Neural crest cell (in vitro differentiated cells): ENCODE measurements at regions not wholly inside any gene's neighbourhood (a gene's known extent, or its start where the extent isn't known, plus 50 kb on each side); places are given as distances from the start of the nearest gene placed in this dataset.

Experiments
- DNase-seq: peaks from one replicate; pipeline ENCODE4 v3.0.0; 2021; ENCODE audit warnings: low read depth, mixed read lengths, low spot score
- H3K27ac Mint-ChIP-seq: one replicate; pipeline ENCODE4 v1.8.0; 2021; ENCODE audit warnings: mild to moderate bottlenecking, mixed read lengths; ENCODE audit not compliant: unreplicated experiment
- H3K27me3 Mint-ChIP-seq: 2 replicates; pipeline ENCODE4 v1.8.0; 2021; ENCODE audit warnings: low read depth, mild to moderate bottlenecking, mixed read lengths
- H3K36me3 Mint-ChIP-seq: 2 replicates; pipeline ENCODE4 v1.8.0; 2021; ENCODE audit warnings: low read depth, mild to moderate bottlenecking, mixed read lengths
- H3K4me1 Mint-ChIP-seq: 2 replicates; pipeline ENCODE4 v1.8.0; 2021; ENCODE audit warnings: mixed read lengths
- H3K4me3 Mint-ChIP-seq: one replicate; pipeline ENCODE4 v1.8.0; 2021; ENCODE audit warnings: mild to moderate bottlenecking, mixed read lengths
- H3K9me3 Mint-ChIP-seq: 2 replicates; pipeline ENCODE4 v1.8.0; 2021; ENCODE audit warnings: mixed read lengths
- CTCF ChIP-seq: fragments of 200-600 bp; sonication (generic); conservative IDR thresholded peaks from 2 replicates; pipeline ENCODE4 v1.5.0; 2021; ENCODE audit warnings: antibody characterized with exemption, mild to moderate bottlenecking

DNA sequence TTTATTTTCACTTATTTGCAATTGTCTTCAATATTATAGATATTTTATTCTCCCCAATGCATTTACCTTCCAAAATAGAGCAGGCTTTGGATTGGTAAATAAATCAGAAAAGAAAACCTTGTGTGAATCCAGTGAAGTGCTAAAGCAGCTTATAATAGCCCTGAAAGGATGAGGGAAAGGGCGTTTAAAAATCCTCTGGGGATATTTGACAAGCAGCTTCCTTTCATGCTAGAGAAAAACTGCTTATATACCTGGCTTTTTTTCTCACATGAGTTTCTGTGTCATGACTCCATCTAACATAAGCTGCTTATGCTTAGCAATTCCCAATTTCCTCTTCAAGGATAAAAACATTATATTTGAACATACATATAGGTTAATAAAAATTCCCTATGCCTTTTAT lies 221.6 kb upstream of the SEMA3E start:
- Mint-ChIP-seq H3K27ac (no peak overlapping the region), H3K36me3 (no peaks in the 10 kb centered on the region), H3K4me3 (no peak overlapping the region), H3K27me3 (no peaks in the 10 kb centered on the region), H3K4me1 (no peaks in the 10 kb centered on the region), H3K9me3 (no peaks in the 10 kb centered on the region)
- TF ChIP-seq CTCF = no peak
- DNase-seq = no peak

- no peaks in the 10 kb centered on the region for H3K36me3 Mint-ChIP-seq
- DNase-seq = no peak
- no peaks in the 10 kb centered on the region for H3K9me3 Mint-ChIP-seq
- peaks cover 6% of the 10 kb centered on the region for H3K4me1 Mint-ChIP-seq
- no peak overlapping the region for H3K27ac Mint-ChIP-seq
- H3K27me3 Mint-ChIP-seq = no peaks in the 10 kb centered on the region
- H3K4me3 Mint-ChIP-seq = no peak overlapping the region
- TF ChIP-seq CTCF = no peak
Observed at GRCh38 chr7:83866582-83866981, 217.6 kb upstream of the SEMA3E start.

DNA sequence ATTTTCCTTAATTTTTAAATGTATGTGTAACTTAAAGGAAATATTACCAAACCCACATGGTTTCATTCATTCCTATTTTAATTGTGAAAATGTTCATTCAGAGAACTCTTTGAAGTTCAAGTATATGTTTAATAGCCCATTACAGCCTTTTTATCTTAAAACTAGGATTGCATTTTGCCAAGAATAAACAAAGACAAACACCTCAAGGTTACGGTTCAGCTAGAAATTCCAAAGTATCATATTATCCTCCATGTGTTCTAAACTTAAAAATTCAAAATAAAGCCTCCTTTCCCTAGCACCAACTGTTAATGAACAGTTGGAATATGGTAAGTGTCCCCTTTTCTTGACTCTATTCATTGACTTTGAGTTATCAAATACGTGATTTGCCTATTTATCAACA lies 215.6 kb upstream of the SEMA3E start:
- H3K27me3 Mint-ChIP-seq = no peaks in the 10 kb centered on the region
- no peaks in the 10 kb centered on the region for H3K9me3 Mint-ChIP-seq
- peaks cover 6% of the 10 kb centered on the region for H3K4me1 Mint-ChIP-seq
- TF ChIP-seq CTCF = no peak
- H3K36me3 Mint-ChIP-seq = no peaks in the 10 kb centered on the region
- DNase-seq = no peak
- no peak overlapping the region for H3K27ac Mint-ChIP-seq
- no peak overlapping the region for H3K4me3 Mint-ChIP-seq

- Mint-ChIP-seq H3K4me3 (no peak overlapping the region), H3K4me1 (peaks cover 6% of the 10 kb centered on the region), H3K9me3 (no peaks in the 10 kb centered on the region), H3K36me3 (no peaks in the 10 kb centered on the region), H3K27ac (no peak overlapping the region), H3K27me3 (no peaks in the 10 kb centered on the region)
- no peak for TF ChIP-seq CTCF
- DNase-seq = no peak
Observed at GRCh38 chr7:83863906-83864305, 215.0 kb upstream of the SEMA3E start.

DNA sequence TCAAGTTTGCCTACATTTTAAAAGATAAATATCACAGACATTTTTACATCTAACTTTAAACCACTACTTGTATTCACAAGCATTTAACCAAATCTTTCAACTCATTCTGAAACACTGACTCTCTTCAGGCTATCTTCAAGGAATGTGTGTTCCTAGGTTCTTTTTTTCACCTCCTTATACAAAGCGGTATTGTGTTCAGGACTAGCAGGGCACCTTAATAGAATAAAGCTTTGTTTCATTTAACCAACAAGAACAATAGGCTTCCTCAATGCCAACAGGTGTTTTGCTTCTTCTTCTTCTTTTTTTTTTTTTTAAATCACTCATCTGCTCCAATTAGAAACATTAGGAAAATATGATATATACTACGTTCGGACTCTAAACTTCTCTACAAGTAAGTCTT lies 212.9 kb upstream of the SEMA3E start:
- Mint-ChIP-seq H3K4me1 (peaks cover 6% of the 10 kb centered on the region), H3K4me3 (no peak overlapping the region), H3K27me3 (no peaks in the 10 kb centered on the region), H3K36me3 (no peaks in the 10 kb centered on the region), H3K9me3 (no peaks in the 10 kb centered on the region), H3K27ac (no peak overlapping the region)
- TF ChIP-seq CTCF = no peak
- DNase-seq = no peak

GRCh38 chr7:83859827-83860226 lies 210.9 kb upstream of the SEMA3E start:
- H3K27me3 Mint-ChIP-seq = no peaks in the 10 kb centered on the region
- H3K9me3 Mint-ChIP-seq = no peaks in the 10 kb centered on the region
- TF ChIP-seq CTCF = no peak
- no peak overlapping the region for H3K4me3 Mint-ChIP-seq
- DNase-seq = no peak
- H3K27ac Mint-ChIP-seq = no peak overlapping the region
- H3K4me1 Mint-ChIP-seq = peaks cover 6% of the 10 kb centered on the region
- no peaks in the 10 kb centered on the region for H3K36me3 Mint-ChIP-seq
